Ascending aorta (tissue), 2 donors: ENCODE measurements at regions not wholly inside any gene's neighbourhood (a gene's known extent, or its start where the extent isn't known, plus 50 kb on each side); places are given as distances from the start of the nearest gene placed in this dataset.

Experiments used
- DNase-seq, 2 donors: peaks; one replicate each; pipeline ENCODE4 v3.0.0-alpha.2; 2019; ENCODE audit warnings: low spot score in 2 of 2
- H3K27ac ChIP-seq, 2 donors: fragments of 200-600 bp; sonication (generic); one replicate each; pipeline ENCODE4 v1.5.1; 2016 to 2017; ENCODE audit warnings: mild to moderate bottlenecking in 1 of 2
- H3K27me3 ChIP-seq: fragments of 200-600 bp; sonication (generic); one replicate; pipeline ENCODE4 v1.5.1; 2017
- H3K36me3 ChIP-seq, 2 donors: fragments of 200-600 bp; sonication (generic); one replicate each; pipeline ENCODE4 v1.5.1; 2016
- H3K4me1 ChIP-seq, 2 donors: fragments of 200-600 bp; sonication (generic); one replicate each; pipeline ENCODE4 v1.5.1; 2016 to 2017; ENCODE audit warnings: mild to moderate bottlenecking in 1 of 2
- H3K4me3 ChIP-seq, 2 donors: fragments of 200-600 bp; sonication (generic); one replicate each; pipeline ENCODE4 v1.5.1; 2016 to 2017; ENCODE audit warnings: mild to moderate bottlenecking in 1 of 2
- H3K9me3 ChIP-seq, 2 donors: fragments of 200-600 bp; sonication (generic); one replicate each; pipeline ENCODE4 v1.5.1; 2016
- intact Hi-C: fragments of 100-400 bp; cut with DNase I; formaldehyde crosslinking; loops from one replicate; pipeline ENCODE4 v1.15.1; 2023
- TF ChIP-seq, protein P1 (sequence below), 3 experiments: fragments of 200-600 bp in 2 of 3; fragments of 450-650 bp in 1 of 3; sonication (generic) in 2 of 3; IDR thresholded peaks; one replicate each; pipeline ENCODE4 v1.5.1; 2016 to 2019; ENCODE audit warnings: antibody characterized with exemption in 3 of 3, mild to moderate bottlenecking in 1 of 3, moderate library complexity in 1 of 3

- H3K9me3 ChIP-seq = peaks cover 0 to 4% of the 10 kb centered on the region in 2 donors
- H3K36me3 ChIP-seq = no peaks in the 10 kb centered on the region
- intact Hi-C loops = loop anchor here (2.0 kb wide), 1 partner anchor 62 kb away; no protein-coding TSS in a partner anchor
- H3K27me3 ChIP-seq = no peaks in the 10 kb centered on the region
- H3K27ac ChIP-seq = no peak overlapping the region
- H3K4me1 ChIP-seq = peaks cover 0 to 4% of the 10 kb centered on the region in 2 donors
- no peak overlapping the region for H3K4me3 ChIP-seq
- TF ChIP-seq, protein P1, sequence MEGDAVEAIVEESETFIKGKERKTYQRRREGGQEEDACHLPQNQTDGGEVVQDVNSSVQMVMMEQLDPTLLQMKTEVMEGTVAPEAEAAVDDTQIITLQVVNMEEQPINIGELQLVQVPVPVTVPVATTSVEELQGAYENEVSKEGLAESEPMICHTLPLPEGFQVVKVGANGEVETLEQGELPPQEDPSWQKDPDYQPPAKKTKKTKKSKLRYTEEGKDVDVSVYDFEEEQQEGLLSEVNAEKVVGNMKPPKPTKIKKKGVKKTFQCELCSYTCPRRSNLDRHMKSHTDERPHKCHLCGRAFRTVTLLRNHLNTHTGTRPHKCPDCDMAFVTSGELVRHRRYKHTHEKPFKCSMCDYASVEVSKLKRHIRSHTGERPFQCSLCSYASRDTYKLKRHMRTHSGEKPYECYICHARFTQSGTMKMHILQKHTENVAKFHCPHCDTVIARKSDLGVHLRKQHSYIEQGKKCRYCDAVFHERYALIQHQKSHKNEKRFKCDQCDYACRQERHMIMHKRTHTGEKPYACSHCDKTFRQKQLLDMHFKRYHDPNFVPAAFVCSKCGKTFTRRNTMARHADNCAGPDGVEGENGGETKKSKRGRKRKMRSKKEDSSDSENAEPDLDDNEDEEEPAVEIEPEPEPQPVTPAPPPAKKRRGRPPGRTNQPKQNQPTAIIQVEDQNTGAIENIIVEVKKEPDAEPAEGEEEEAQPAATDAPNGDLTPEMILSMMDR (IDR thresholded peaks at IDR 0.05) = no peak
- no peak for DNase-seq
These were observed 150.3 kb upstream of the SPRY4 start for GRCh38 chr5:142475102-142475513.

- H3K9me3 ChIP-seq = peaks cover 0 to 4% of the 10 kb centered on the region in 2 donors
- H3K4me3 ChIP-seq = no peak overlapping the region
- DNase-seq = no peak
- intact Hi-C loops = loop anchor here (2.0 kb wide), 1 partner anchor 62 kb away; no protein-coding TSS in a partner anchor
- TF ChIP-seq, protein P1 (IDR thresholded peaks at IDR 0.05) = no peak
- no peaks in the 10 kb centered on the region for H3K36me3 ChIP-seq
- H3K27ac ChIP-seq = no peak overlapping the region
- no peaks in the 10 kb centered on the region for H3K27me3 ChIP-seq
- H3K4me1 ChIP-seq = no peaks in the 10 kb centered on the region
These were observed 149.7 kb upstream of the SPRY4 start for GRCh38 chr5:142474431-142475094.

GRCh38 chr5:142473038-142473437 is 148.2 kb upstream of the SPRY4 start:
- no peaks in the 10 kb centered on the region for H3K27me3 ChIP-seq
- DNase-seq = no peak
- H3K4me3 ChIP-seq = no peak overlapping the region
- no peaks in the 10 kb centered on the region for H3K36me3 ChIP-seq
- no peak overlapping the region for H3K27ac ChIP-seq
- TF ChIP-seq, protein P1 (IDR thresholded peaks at IDR 0.05) = no peak
- H3K9me3 ChIP-seq = no peaks in the 10 kb centered on the region
- intact Hi-C loops = no loop called here
- H3K4me1 ChIP-seq = no peaks in the 10 kb centered on the region

GRCh38 chr5:142472306-142472951 is 147.6 kb upstream of the SPRY4 start:
- Histone ChIP-seq H3K27ac (no peak overlapping the region), H3K27me3 (no peaks in the 10 kb centered on the region), H3K4me1 (no peaks in the 10 kb centered on the region), H3K4me3 (no peak overlapping the region), H3K9me3 (no peaks in the 10 kb centered on the region), H3K36me3 (no peaks in the 10 kb centered on the region)
- intact Hi-C loops = no loop called here
- TF ChIP-seq, protein P1 (IDR thresholded peaks at IDR 0.05) = no peak
- no peak for DNase-seq

DNA sequence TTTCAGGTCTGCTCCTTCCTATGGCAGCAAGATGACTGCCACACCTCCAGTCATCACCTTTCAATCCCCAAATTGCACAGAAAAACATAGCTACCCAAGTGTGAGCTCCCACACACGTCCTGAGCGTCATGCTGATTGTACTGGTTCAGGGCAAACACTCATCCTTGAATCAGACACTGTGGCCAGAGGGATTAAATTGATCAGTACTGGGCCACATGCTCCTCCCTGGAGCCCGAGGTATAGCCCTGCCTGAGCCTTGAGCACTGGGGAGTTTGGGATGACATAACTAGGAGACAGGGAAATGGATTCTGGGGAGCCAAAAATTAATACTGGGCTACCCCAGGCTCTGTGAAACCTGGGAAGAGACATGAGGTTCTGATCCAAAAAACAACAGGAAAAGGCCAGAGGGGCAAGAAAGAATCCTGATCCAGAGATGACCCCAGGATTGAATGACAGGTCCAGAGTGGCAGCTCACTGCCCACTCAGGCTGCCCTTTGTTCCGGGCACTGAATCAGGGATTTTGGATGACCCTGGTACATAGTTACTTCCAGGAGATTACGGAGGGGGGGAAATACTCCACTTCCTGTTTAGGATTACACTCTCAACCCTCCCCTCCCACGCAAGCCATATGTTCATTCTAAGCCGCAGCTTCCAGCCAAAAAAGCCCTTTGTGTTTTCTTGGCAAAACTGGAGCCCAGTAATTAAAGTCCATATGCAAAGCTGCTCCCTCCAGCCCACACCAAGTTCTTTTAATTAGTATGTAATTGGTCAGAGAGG is 141.6 kb upstream of the SPRY4 start:
- Histone ChIP-seq H3K4me3 (no peak overlapping the region), H3K4me1 (no peaks in the 10 kb centered on the region), H3K36me3 (no peaks in the 10 kb centered on the region), H3K27ac (no peak overlapping the region), H3K9me3 (no peaks in the 10 kb centered on the region), H3K27me3 (no peaks in the 10 kb centered on the region)
- DNase-seq = no peak
- TF ChIP-seq, protein P1 (IDR thresholded peaks at IDR 0.05) = no peak
- intact Hi-C loops = no loop called here
